ENCODE measurements at regions not wholly inside any gene's neighbourhood (a gene's known extent, or its start where the extent isn't known, plus 50 kb on each side); places are given as distances from the start of the nearest gene placed in this dataset.

DNA sequence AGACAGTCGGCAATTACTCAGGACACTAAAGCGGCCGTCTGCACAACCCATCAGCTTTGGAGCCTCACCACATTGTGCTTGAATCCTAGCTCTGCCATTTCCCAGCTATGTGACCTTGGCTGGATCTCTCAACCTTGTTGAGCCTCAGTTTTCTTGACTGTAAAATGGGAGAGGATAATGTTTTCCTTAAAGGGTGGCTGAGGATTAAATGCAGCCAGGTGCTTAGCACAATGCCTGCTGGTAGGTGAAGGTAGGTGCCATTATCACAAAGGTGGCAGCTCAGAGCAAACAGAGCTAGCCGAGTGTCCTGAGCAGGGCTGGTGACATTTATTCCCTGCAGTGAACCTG lies 508.5 kb upstream of the ZMIZ1 start:
- Histone ChIP-seq H4K20me1 (ENCODE audit: insufficient read depth) (no peaks in the 10 kb centered on the region), H3F3A (replicated peaks; ENCODE audit: insufficient read depth) (no peaks in the 10 kb centered on the region), H3K27ac (ENCODE audit: low read depth in 2 of 2, low read length in 1 of 2) (no peak overlapping the region), H3K79me2 (ENCODE audit: insufficient read depth) (no peaks in the 10 kb centered on the region), H3K4me1 (ENCODE audit: control insufficient read depth in 1 of 2, insufficient read depth in 2 of 2, low read depth in 1 of 2, low read length in 1 of 2) (peaks cover 8 to 18% of the 10 kb centered on the region in 2 experiments; a peak in 2 of 4 replicates), H3K27me3 (ENCODE audit: insufficient read depth) (no peaks in the 10 kb centered on the region), H3K4me2 (no peak overlapping the region), H3K36me3 (replicated peaks in 1 of 2; ENCODE audit: control insufficient read depth in 1 of 2, insufficient read depth in 2 of 2, low read length in 1 of 2) (no peaks in the 10 kb centered on the region), H3K9ac (no peak overlapping the region), H3K9me2 (no peaks in the 10 kb centered on the region), H3K4me3 (ENCODE audit: low read depth in 2 of 2, low read length in 1 of 2) (no peak overlapping the region), H2AFZ (ENCODE audit: low read depth) (no peak overlapping the region), H3K9me3 (no peaks in the 10 kb centered on the region)
- ChIA-PET POLR2A (no interaction called here), CTCF (interaction anchor here (1.2 kb wide), 1 partner anchor 34 kb away, joined by 5 read pairs; no protein-coding TSS in a partner anchor)
- DNase-seq = no peak
- TF ChIP-seq MXI1 (IDR thresholded peaks at IDR 0.05; ENCODE audit: low read depth, low read length) (no peak), USF2 (IDR thresholded peaks at IDR 0.05; ENCODE audit: borderline replicate concordance, low read depth, low read length) (no peak), SMC3 (IDR thresholded peaks at IDR 0.05; ENCODE audit: low read depth, low read length) (no peak), EP300 (IDR thresholded peaks at IDR 0.05; ENCODE audit: borderline replicate concordance in 1 of 2, low read depth in 1 of 2, low read length in 1 of 2) (no peak), JUND (IDR thresholded peaks at IDR 0.05) (no peak), YY1 (IDR thresholded peaks at IDR 0.05; ENCODE audit: low read depth) (no peak), CHD2 (IDR thresholded peaks at IDR 0.05; ENCODE audit: low read length, partially characterized antibody) (no peak), EZH2phosphoT487 (IDR thresholded peaks at IDR 0.05; ENCODE audit: borderline replicate concordance, low read depth) (no peak), NFIC (IDR thresholded peaks at IDR 0.05; ENCODE audit: borderline replicate concordance) (no peak)
- TF ChIP-seq, protein P1, sequence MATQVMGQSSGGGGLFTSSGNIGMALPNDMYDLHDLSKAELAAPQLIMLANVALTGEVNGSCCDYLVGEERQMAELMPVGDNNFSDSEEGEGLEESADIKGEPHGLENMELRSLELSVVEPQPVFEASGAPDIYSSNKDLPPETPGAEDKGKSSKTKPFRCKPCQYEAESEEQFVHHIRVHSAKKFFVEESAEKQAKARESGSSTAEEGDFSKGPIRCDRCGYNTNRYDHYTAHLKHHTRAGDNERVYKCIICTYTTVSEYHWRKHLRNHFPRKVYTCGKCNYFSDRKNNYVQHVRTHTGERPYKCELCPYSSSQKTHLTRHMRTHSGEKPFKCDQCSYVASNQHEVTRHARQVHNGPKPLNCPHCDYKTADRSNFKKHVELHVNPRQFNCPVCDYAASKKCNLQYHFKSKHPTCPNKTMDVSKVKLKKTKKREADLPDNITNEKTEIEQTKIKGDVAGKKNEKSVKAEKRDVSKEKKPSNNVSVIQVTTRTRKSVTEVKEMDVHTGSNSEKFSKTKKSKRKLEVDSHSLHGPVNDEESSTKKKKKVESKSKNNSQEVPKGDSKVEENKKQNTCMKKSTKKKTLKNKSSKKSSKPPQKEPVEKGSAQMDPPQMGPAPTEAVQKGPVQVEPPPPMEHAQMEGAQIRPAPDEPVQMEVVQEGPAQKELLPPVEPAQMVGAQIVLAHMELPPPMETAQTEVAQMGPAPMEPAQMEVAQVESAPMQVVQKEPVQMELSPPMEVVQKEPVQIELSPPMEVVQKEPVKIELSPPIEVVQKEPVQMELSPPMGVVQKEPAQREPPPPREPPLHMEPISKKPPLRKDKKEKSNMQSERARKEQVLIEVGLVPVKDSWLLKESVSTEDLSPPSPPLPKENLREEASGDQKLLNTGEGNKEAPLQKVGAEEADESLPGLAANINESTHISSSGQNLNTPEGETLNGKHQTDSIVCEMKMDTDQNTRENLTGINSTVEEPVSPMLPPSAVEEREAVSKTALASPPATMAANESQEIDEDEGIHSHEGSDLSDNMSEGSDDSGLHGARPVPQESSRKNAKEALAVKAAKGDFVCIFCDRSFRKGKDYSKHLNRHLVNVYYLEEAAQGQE (IDR thresholded peaks at IDR 0.05; ENCODE audit: low read depth, low read length) = no peak
- TF ChIP-seq, protein P2, sequence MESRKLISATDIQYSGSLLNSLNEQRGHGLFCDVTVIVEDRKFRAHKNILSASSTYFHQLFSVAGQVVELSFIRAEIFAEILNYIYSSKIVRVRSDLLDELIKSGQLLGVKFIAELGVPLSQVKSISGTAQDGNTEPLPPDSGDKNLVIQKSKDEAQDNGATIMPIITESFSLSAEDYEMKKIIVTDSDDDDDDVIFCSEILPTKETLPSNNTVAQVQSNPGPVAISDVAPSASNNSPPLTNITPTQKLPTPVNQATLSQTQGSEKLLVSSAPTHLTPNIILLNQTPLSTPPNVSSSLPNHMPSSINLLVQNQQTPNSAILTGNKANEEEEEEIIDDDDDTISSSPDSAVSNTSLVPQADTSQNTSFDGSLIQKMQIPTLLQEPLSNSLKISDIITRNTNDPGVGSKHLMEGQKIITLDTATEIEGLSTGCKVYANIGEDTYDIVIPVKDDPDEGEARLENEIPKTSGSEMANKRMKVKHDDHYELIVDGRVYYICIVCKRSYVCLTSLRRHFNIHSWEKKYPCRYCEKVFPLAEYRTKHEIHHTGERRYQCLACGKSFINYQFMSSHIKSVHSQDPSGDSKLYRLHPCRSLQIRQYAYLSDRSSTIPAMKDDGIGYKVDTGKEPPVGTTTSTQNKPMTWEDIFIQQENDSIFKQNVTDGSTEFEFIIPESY (IDR thresholded peaks at IDR 0.05; ENCODE audit: borderline replicate concordance, low read depth) = no peak
- 89% methylated on average over 4 of the region's 4 CpGs for WGBS (ENCODE audit: low lambda C conversion rate)
